AML-193 (cell line): ENCODE measurements at regions not wholly inside any gene's neighbourhood (a gene's known extent, or its start where the extent isn't known, plus 50 kb on each side); places are given as distances from the start of the nearest gene placed in this dataset.
"Not testable (repeated sequence)": the region's sequence is repeated elsewhere in the genome, so short reads cannot be mapped to it uniquely, and the experiment has no call there.

Experiments used
- DNase-seq, 2 experiments: peaks; one replicate each; lab custom pipeline; 2025; lab: John Stamatoyannopoulos, UW

GRCh38 chr5:17399931-17400330 is 98.1 kb upstream of the TAF11L2 start:
- no peak for DNase-seq

- peak in 1 of 2 experiments; percentile 38 for DNase-seq
Observed at GRCh38 chr5:17400724-17401469, 97.1 kb upstream of the TAF11L2 start.

GRCh38 chr5:17401470-17402288 is 96.4 kb upstream of the TAF11L2 start:
- DNase-seq = no peak

- no peak for DNase-seq
Observed at GRCh38 chr5:17402289-17403121, 95.5 kb upstream of the TAF11L2 start.

GRCh38 chr5:17403695-17404490 is 94.1 kb upstream of the TAF11L2 start:
- DNase-seq = no peak

GRCh38 chr5:17405976-17406375 is 92.1 kb upstream of the TAF11L2 start:
- DNase-seq = no peak

- DNase-seq = no peak
Observed at GRCh38 chr5:17406423-17406838, 91.6 kb upstream of the TAF11L2 start.

GRCh38 chr5:17411436-17412402 is 86.3 kb upstream of the TAF11L2 start:
- peak; percentile 9 to 11 for DNase-seq

- peak; percentile 45 to 50 for DNase-seq
Observed at GRCh38 chr5:17412760-17413671, 85.0 kb upstream of the TAF11L2 start.

- DNase-seq = no peak
Observed at GRCh38 chr5:17413691-17414090, 84.3 kb upstream of the TAF11L2 start.

GRCh38 chr5:17415321-17415758 is 82.7 kb upstream of the TAF11L2 start:
- DNase-seq = no peak

GRCh38 chr5:17416374-17416773 is 81.7 kb upstream of the TAF11L2 start:
- not testable (repeated sequence) for DNase-seq

- no peak for DNase-seq
Observed at GRCh38 chr5:17424674-17425073, 73.4 kb upstream of the TAF11L2 start.

- DNase-seq = no peak
Observed at GRCh38 chr5:17425385-17426070, 72.5 kb upstream of the TAF11L2 start.

GRCh38 chr5:17426104-17426749 is 71.8 kb upstream of the TAF11L2 start:
- no peak for DNase-seq

- no peak for DNase-seq
Observed at GRCh38 chr5:17428176-17428800, 69.7 kb upstream of the TAF11L2 start.

GRCh38 chr5:17429353-17429752 is 68.7 kb upstream of the TAF11L2 start:
- no peak for DNase-seq

GRCh38 chr5:17430241-17430640 is 67.8 kb upstream of the TAF11L2 start:
- no peak for DNase-seq
